HepG2 (cell line): ENCODE measurements at regions not wholly inside any gene's neighbourhood (a gene's known extent, or its start where the extent isn't known, plus 50 kb on each side); places are given as distances from the start of the nearest gene placed in this dataset.

Source experiments
- ATAC-seq: fragments of 200-7000 bp; cut with Tn5 transposase; 3 replicates; pipeline ENCODE4 v1.9.1; 2020; ENCODE audit warnings: mild to moderate bottlenecking, moderate library complexity
- BruUV-seq: library from RNA; stranded (reverse); fragments of 400-500 nt; replicated peaks from 2 replicates; lab custom pipeline; 2021; lab: Mats Ljungman, UMichigan
- CTCF ChIA-PET: fragments of 300-600 bp; formaldehyde crosslinking; extraction: SDS; loops from one replicate; lab custom pipeline; 2021; ENCODE audit warnings: low total read pairs, inconsistent platforms, low intra/inter-chr PET ratio; lab: Yijun Ruan, JAX
- POLR2A ChIA-PET: fragments of 350-600 bp; sonication (Branson Sonifier 250); formaldehyde crosslinking; loops from one replicate; lab custom pipeline; 2020; ENCODE audit warnings: antibody characterized with exemption, inconsistent platforms; lab: Yijun Ruan, JAX
- DNase-seq: peaks from one replicate; pipeline ENCODE4 v3.0.0-alpha.2; 2015; ENCODE audit warnings: low spot score
- FAIRE-seq: peaks from 3 replicates; lab custom pipeline; 2011; peaks lifted over from hg19 to GRCh38; lab: Jason Lieb, UNC
- H2AFZ ChIP-seq: one replicate; pipeline ENCODE4 v1.6.1; 2011; ENCODE audit warnings: low read length, inconsistent platforms
- H3K27ac ChIP-seq: fragments of 300-600 bp; 3 replicates; pipeline ENCODE4 v1.8.0; 2011; ENCODE audit warnings: mixed run types, mild to moderate bottlenecking, mixed read lengths, low read length, inconsistent platforms; ENCODE audit not compliant: insufficient read depth; ENCODE audit errors: extremely low read length
- H3K27me3 ChIP-seq, 2 experiments: fragments of 200-600 bp in 1 of 2; 2 replicates in 1 of 2; 3 replicates in 1 of 2; pipeline versions ENCODE4 v1.6.0 to v1.8.0; 2011; ENCODE audit warnings: low read length in 2 of 2, mild to moderate bottlenecking in 2 of 2, moderate library complexity in 2 of 2, inconsistent platforms in 1 of 2; ENCODE audit not compliant: insufficient read depth in 2 of 2, control insufficient read depth in 1 of 2
- H3K36me3 ChIP-seq, 2 experiments: fragments of 200-600 bp in 1 of 2; replicated peaks in 1 of 2; 2 replicates in 1 of 2; 3 replicates in 1 of 2; pipeline versions ENCODE4 v1.5.1 to v1.8.0; 2011; ENCODE audit warnings: low read length in 2 of 2, inconsistent platforms in 1 of 2; ENCODE audit not compliant: insufficient read depth in 2 of 2, control insufficient read depth in 1 of 2
- H3K4me1 ChIP-seq: 2 replicates; pipeline ENCODE4 v1.5.1; 2012; ENCODE audit warnings: low read length, inconsistent platforms; ENCODE audit not compliant: insufficient read depth
- H3K4me2 ChIP-seq: 2 replicates; pipeline ENCODE4 v1.6.0; 2011; ENCODE audit warnings: low read depth, low read length, inconsistent platforms
- H3K4me3 ChIP-seq, 3 experiments: fragments of 200-600 bp in 1 of 3; sonication (generic), shearing (Covaris generic) in 1 of 3; replicated peaks in 1 of 3; 2 replicates each; pipeline ENCODE4 v1.5.1; 2011 to 2016; ENCODE audit warnings: low read length in 3 of 3, inconsistent platforms in 2 of 3, low read depth in 2 of 3, mild to moderate bottlenecking in 2 of 3, control low read depth in 1 of 3, mixed read lengths in 1 of 3; ENCODE audit not compliant: insufficient read depth in 1 of 3
- H3K79me2 ChIP-seq: one replicate; pipeline ENCODE4 v1.6.1; 2011; ENCODE audit warnings: low read length, inconsistent platforms; ENCODE audit not compliant: insufficient read depth
- H3K9ac ChIP-seq: 2 replicates; pipeline ENCODE4 v1.6.0; 2011; ENCODE audit warnings: mild to moderate bottlenecking, low read depth, low read length, inconsistent platforms; ENCODE audit not compliant: insufficient read depth
- H3K9me3 ChIP-seq: 2 replicates; pipeline ENCODE4 v1.5.1; 2012; ENCODE audit warnings: mild to moderate bottlenecking, low read length
- H4K20me1 ChIP-seq: 2 replicates; pipeline ENCODE4 v1.6.0; 2011; ENCODE audit warnings: inconsistent platforms, mild to moderate bottlenecking, low read length, moderate library complexity; ENCODE audit not compliant: insufficient read depth
- KDM6A ChIP-seq: IDR thresholded peaks from 2 replicates; pipeline ENCODE4 v1.6.1; 2016; ENCODE audit warnings: low read depth
- TERF1 ChIP-seq: sonication (generic); formaldehyde crosslinking; IDR thresholded peaks from 2 replicates; pipeline ENCODE4 v1.8.0; 2022; ENCODE audit warnings: mild to moderate bottlenecking, missing genetic modification reagents, moderate library complexity
- ZFP62 ChIP-seq: sonication (generic); formaldehyde crosslinking; IDR thresholded peaks from 2 replicates; pipeline ENCODE4 v1.4.0; 2020; ENCODE audit warnings: missing genetic modification reagents
- ZMAT5 ChIP-seq: sonication (generic); formaldehyde crosslinking; IDR thresholded peaks from 2 replicates; pipeline ENCODE4 v1.5.0; 2020; ENCODE audit warnings: mild to moderate bottlenecking, low read depth, missing genetic modification reagents, borderline replicate concordance
- ZNF362 ChIP-seq: sonication (generic); formaldehyde crosslinking; IDR thresholded peaks from 2 replicates; pipeline ENCODE4 v1.4.0; 2020; ENCODE audit warnings: missing genetic modification reagents, mild to moderate bottlenecking, borderline replicate concordance
- ZNF609 ChIP-seq: sonication (generic); formaldehyde crosslinking; IDR thresholded peaks from 2 replicates; pipeline ENCODE4 v1.4.0; 2020; ENCODE audit warnings: mild to moderate bottlenecking, missing genetic modification reagents, borderline replicate concordance
- ZXDC ChIP-seq: sonication (generic); formaldehyde crosslinking; IDR thresholded peaks from 2 replicates; pipeline ENCODE4 v1.5.0; 2020; ENCODE audit warnings: mild to moderate bottlenecking, missing genetic modification reagents
- WGBS: methylation state at CpG from one replicate; pipeline ENCODE4 v1.1.6; 2017; ENCODE audit warnings: low lambda C conversion rate; 5-methylcytosine and 5-hydroxymethylcytosine counted together
- in situ Hi-C: cut with HindIII; loops from 2 replicates; pipeline ENCODE4 v1.10.0; 2017; ENCODE audit warnings: low pct_unique_long_range_greater_than_20kb; ENCODE audit not compliant: extremely low pct_ligation_motif_present
- intact Hi-C: fragments of 100-400 bp; cut with micrococcal nuclease; formaldehyde crosslinking; loops from one replicate; pipeline ENCODE4 v1.10.0; 2022; ENCODE audit not compliant: unreplicated experiment

GRCh38 chr15:93671387-93671943 is 559.9 kb upstream of the MCTP2 start:
- TF ChIP-seq ZNF609 (CRISPR knock-in tag): no peak
- Histone ChIP-seq H3K36me3 (no peaks in the 10 kb centered on the region), H3K4me1 (no peaks in the 10 kb centered on the region), H3K79me2 (no peaks in the 10 kb centered on the region), H3K9ac (no peak overlapping the region), H3K27me3 (no peaks in the 10 kb centered on the region), H2AFZ (no peak overlapping the region), H3K4me2 (no peak overlapping the region), H4K20me1 (no peaks in the 10 kb centered on the region), H3K27ac (no peak overlapping the region), H3K9me3 (no peaks in the 10 kb centered on the region), H3K4me3 (no peak overlapping the region)
- ChIA-PET CTCF (no interaction called here), POLR2A (no interaction called here)
- ATAC-seq: no peak
- intact Hi-C loops (no loop called here), in situ Hi-C loops (no loop called here)
- WGBS: 30% methylated on average over 11 of the region's 12 CpGs
- BruUV-seq: no TSS peak
- no peak for FAIRE-seq
- no peak for DNase-seq

GRCh38 chr15:93670931-93671330 is 560.4 kb upstream of the MCTP2 start:
- Histone ChIP-seq H3K9me3 (no peaks in the 10 kb centered on the region), H3K4me3 (no peak overlapping the region), H2AFZ (no peak overlapping the region), H3K36me3 (no peaks in the 10 kb centered on the region), H3K9ac (no peak overlapping the region), H3K4me2 (no peak overlapping the region), H3K27ac (no peak overlapping the region), H3K27me3 (no peaks in the 10 kb centered on the region), H3K79me2 (no peaks in the 10 kb centered on the region), H3K4me1 (no peaks in the 10 kb centered on the region), H4K20me1 (no peaks in the 10 kb centered on the region)
- 2% methylated on average over 6 of the region's 6 CpGs for WGBS
- in situ Hi-C loops (no loop called here), intact Hi-C loops (no loop called here)
- POLR2A ChIA-PET: no interaction called here
- BruUV-seq: no TSS peak
- ATAC-seq (no peak), FAIRE-seq (no peak), DNase-seq (no peak)
- CTCF ChIA-PET: no interaction called here
- no peak for TF ChIP-seq ZFP62 (CRISPR knock-in tag)
- no peak for TF ChIP-seq KDM6A (CRISPR knock-in tag)
- no peak for TF ChIP-seq ZNF362 (CRISPR knock-in tag)
- no peak for TF ChIP-seq ZMAT5
- no peak for TF ChIP-seq TERF1 (CRISPR knock-in tag)
- no peak for TF ChIP-seq ZXDC
